ENCODE measurements at regions not wholly inside any gene's neighbourhood (a gene's known extent, or its start where the extent isn't known, plus 50 kb on each side); places are given as distances from the start of the nearest gene placed in this dataset.
"Not testable (repeated sequence)": the region's sequence is repeated elsewhere in the genome, so short reads cannot be mapped to it uniquely, and the experiment has no call there.

DNA sequence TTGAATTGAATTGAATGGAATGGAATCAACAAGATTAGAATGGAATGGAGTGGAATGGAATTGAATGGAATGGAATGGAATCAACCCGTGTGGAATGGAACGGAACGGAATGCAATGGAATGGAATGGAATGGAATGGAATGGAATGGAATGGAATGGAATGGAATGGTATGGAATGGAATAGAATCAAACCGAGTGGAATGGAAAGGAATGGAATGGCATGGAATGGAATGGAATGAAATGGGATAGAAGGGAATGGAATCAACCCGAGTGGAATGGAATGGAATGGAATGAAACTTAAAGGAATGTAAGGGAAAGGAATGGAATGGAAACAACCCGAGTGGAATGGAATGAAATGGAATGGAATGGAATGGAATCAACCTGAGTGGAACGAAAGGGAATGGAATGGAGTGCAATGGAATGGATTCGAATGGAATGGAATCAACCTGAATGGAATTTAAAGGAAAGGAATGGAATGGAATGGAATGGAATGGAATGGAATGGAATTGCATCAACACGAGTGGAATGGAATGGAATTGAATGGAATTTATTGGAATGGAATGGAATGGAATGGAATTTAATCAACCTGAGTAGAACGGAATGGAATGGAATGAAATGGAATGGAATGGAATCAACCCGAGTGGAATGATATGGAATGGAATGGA is 1146.6 kb downstream of the RPIA start:
- no peaks in the 10 kb centered on the region for H3K9me3 Mint-ChIP-seq
- Histone ChIP-seq H3K36me3 (ENCODE audit: control insufficient read depth, insufficient read depth, low read length) (no peaks in the 10 kb centered on the region), H3K9me3 (ENCODE audit: control insufficient read depth, low read length) (no peaks in the 10 kb centered on the region), H3K4me1 (ENCODE audit: control insufficient read depth, insufficient read depth, low read length) (no peaks in the 10 kb centered on the region), H3K27ac (ENCODE audit: low read depth, low read length) (no peak overlapping the region), H3K9ac (ENCODE audit: extremely low read depth, low read length, poor library complexity, severe bottlenecking) (no peak overlapping the region), H3K4me3 (ENCODE audit: low read length) (no peak overlapping the region), H3K27me3 (ENCODE audit: control insufficient read depth, insufficient read depth, low read length, poor library complexity, severe bottlenecking) (no peaks in the 10 kb centered on the region)
- H3K4me1 Mint-ChIP-seq = no peaks in the 10 kb centered on the region
- DNase-seq = no peak
- H3K36me3 Mint-ChIP-seq (ENCODE audit: low read depth) = peaks cover 30% of the 10 kb centered on the region
- H3K27ac Mint-ChIP-seq = no peak overlapping the region
- H3K27me3 Mint-ChIP-seq (ENCODE audit: insufficient read depth) = peaks cover 2% of the 10 kb centered on the region
- no peak overlapping the region for H3K4me3 Mint-ChIP-seq
- 69% methylated on average over 11 of the region's 11 CpGs for WGBS, 2 experiments (ENCODE audit: insufficient coverage in 1 of 2, insufficient read length in 1 of 2)
- TF ChIP-seq, protein P1, sequence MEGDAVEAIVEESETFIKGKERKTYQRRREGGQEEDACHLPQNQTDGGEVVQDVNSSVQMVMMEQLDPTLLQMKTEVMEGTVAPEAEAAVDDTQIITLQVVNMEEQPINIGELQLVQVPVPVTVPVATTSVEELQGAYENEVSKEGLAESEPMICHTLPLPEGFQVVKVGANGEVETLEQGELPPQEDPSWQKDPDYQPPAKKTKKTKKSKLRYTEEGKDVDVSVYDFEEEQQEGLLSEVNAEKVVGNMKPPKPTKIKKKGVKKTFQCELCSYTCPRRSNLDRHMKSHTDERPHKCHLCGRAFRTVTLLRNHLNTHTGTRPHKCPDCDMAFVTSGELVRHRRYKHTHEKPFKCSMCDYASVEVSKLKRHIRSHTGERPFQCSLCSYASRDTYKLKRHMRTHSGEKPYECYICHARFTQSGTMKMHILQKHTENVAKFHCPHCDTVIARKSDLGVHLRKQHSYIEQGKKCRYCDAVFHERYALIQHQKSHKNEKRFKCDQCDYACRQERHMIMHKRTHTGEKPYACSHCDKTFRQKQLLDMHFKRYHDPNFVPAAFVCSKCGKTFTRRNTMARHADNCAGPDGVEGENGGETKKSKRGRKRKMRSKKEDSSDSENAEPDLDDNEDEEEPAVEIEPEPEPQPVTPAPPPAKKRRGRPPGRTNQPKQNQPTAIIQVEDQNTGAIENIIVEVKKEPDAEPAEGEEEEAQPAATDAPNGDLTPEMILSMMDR (conservative IDR thresholded peaks at IDR 0.05) = no peak

DNA sequence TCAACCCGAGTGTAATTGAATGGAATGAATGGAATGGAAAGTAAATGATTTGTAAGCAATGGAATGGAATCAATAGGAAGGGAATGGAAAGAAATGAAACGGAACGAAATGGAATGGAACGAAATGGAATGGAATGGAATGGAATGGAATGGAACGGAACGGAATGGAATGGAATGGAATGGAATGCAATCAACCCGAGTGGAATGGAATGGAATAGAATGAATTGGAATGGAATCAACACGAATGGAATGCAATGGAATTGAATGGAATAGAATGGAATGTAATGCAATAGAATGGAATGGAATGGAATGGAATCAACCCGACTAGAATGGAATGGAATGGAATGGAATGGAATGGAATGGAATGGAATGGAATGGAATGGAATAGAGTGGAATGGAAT is 1148.7 kb downstream of the RPIA start:
- H3K27me3 ChIP-seq (ENCODE audit: control insufficient read depth, insufficient read depth, low read length, poor library complexity, severe bottlenecking); H3K4me1 ChIP-seq (ENCODE audit: control insufficient read depth, insufficient read depth, low read length); H3K36me3 ChIP-seq (ENCODE audit: control insufficient read depth, insufficient read depth, low read length); H3K4me1 Mint-ChIP-seq; H3K4me3 Mint-ChIP-seq; H3K4me3 ChIP-seq (ENCODE audit: low read length); H3K27ac ChIP-seq (ENCODE audit: low read depth, low read length); H3K27ac Mint-ChIP-seq; DNase-seq; H3K9ac ChIP-seq (ENCODE audit: extremely low read depth, low read length, poor library complexity, severe bottlenecking); H3K27me3 Mint-ChIP-seq (ENCODE audit: insufficient read depth): not testable (repeated sequence)
- H3K9me3 ChIP-seq (ENCODE audit: control insufficient read depth, low read length) = peaks cover 20% of the 10 kb centered on the region
- 67 to 71% methylated on average over 9 of the region's 9 CpGs for WGBS, 2 experiments (ENCODE audit: insufficient coverage in 1 of 2, insufficient read length in 1 of 2)
- H3K36me3 Mint-ChIP-seq (ENCODE audit: low read depth) = peaks cover 27% of the 10 kb centered on the region
- peaks cover 19% of the 10 kb centered on the region for H3K9me3 Mint-ChIP-seq

DNA sequence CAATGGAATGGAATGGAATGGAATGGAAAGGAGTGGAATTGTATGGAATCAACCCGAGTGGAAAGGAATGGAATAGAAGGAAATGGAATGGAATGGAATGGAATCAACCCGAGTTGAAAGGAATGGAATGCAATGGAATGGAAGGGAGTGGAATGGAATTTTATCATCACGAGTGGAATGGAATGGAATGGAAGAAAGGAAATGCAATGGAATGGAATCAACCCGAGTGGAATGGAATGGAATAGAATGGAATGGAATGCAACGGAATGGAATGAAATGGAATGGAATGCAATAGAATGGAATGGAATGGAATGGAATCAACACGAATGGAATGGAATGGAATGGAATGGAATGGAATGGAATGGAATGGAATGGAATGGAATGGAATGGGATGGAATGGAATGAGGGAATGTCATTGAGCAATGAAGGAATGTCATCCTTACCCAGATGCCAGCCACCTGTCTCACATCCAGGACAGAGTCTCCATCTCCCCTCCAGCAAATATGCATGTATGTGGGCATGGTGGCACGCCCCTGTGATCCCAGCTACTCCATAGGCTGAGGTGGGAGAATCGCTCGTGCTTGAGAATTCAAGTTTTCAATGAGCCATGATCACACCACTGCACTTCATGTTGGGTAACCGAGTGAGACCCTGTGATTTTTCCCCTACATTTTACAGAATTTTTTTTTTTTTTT is 1149.5 kb downstream of the RPIA start:
- H3K4me3 ChIP-seq (ENCODE audit: low read length) = peak overlapping the region; percentile 8
- H3K27ac Mint-ChIP-seq; DNase-seq; H3K9ac ChIP-seq (ENCODE audit: extremely low read depth, low read length, poor library complexity, severe bottlenecking); H3K27ac ChIP-seq (ENCODE audit: low read depth, low read length); H3K27me3 ChIP-seq (ENCODE audit: control insufficient read depth, insufficient read depth, low read length, poor library complexity, severe bottlenecking); H3K4me1 Mint-ChIP-seq; H3K27me3 Mint-ChIP-seq (ENCODE audit: insufficient read depth); H3K36me3 ChIP-seq (ENCODE audit: control insufficient read depth, insufficient read depth, low read length); H3K4me1 ChIP-seq (ENCODE audit: control insufficient read depth, insufficient read depth, low read length); H3K4me3 Mint-ChIP-seq: not testable (repeated sequence)
- WGBS, 2 experiments (ENCODE audit: insufficient coverage in 1 of 2, insufficient read length in 1 of 2) = 69 to 70% methylated on average over 10 of the region's 10 CpGs
- Mint-ChIP-seq H3K9me3 (peaks cover 27% of the 10 kb centered on the region), H3K36me3 (ENCODE audit: low read depth) (peaks cover 27% of the 10 kb centered on the region)
- peaks cover 27% of the 10 kb centered on the region for H3K9me3 ChIP-seq (ENCODE audit: control insufficient read depth, low read length)

DNA sequence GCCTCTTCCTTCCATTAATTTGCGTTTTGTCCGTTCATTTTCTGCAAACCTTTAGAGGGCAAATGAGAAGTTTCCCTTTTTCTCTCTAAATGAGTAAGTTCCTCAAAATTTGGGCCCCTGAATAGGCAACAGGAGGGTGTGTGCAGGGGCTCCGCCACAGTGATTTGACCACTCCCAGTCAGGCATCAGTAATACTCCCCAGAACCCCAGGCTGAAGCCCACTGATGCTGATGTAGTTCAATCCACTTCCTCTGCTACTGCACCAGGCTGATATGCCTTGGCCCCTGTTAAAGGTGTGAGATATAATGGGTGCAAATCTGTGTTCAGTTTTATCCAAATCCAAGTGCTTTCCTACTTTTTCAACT is 1150.0 kb downstream of the RPIA start:
- Histone ChIP-seq H3K27me3 (ENCODE audit: control insufficient read depth, insufficient read depth, low read length, poor library complexity, severe bottlenecking) (no peaks in the 10 kb centered on the region), H3K4me3 (ENCODE audit: low read length) (no peak overlapping the region), H3K9ac (ENCODE audit: extremely low read depth, low read length, poor library complexity, severe bottlenecking) (no peak overlapping the region), H3K9me3 (ENCODE audit: control insufficient read depth, low read length) (peaks cover 32% of the 10 kb centered on the region), H3K36me3 (ENCODE audit: control insufficient read depth, insufficient read depth, low read length) (no peaks in the 10 kb centered on the region), H3K4me1 (ENCODE audit: control insufficient read depth, insufficient read depth, low read length) (no peaks in the 10 kb centered on the region), H3K27ac (ENCODE audit: low read depth, low read length) (no peak overlapping the region)
- no peaks in the 10 kb centered on the region for H3K4me1 Mint-ChIP-seq
- H3K9me3 Mint-ChIP-seq = peaks cover 32% of the 10 kb centered on the region
- H3K27me3 Mint-ChIP-seq (ENCODE audit: insufficient read depth) = no peaks in the 10 kb centered on the region
- no peak for DNase-seq
- H3K36me3 Mint-ChIP-seq (ENCODE audit: low read depth) = peaks cover 23% of the 10 kb centered on the region
- H3K27ac Mint-ChIP-seq = no peak overlapping the region
- TF ChIP-seq, protein P1 (conservative IDR thresholded peaks at IDR 0.05) = no peak
- 69 to 82% methylated on average over 2 to 3 of the region's 3 CpGs for WGBS, 2 experiments (ENCODE audit: insufficient coverage in 1 of 2, insufficient read length in 1 of 2)
- no peak overlapping the region for H3K4me3 Mint-ChIP-seq
